Caco-2 (cell line): ENCODE measurements at regions not wholly inside any gene's neighbourhood (a gene's known extent, or its start where the extent isn't known, plus 50 kb on each side); places are given as distances from the start of the nearest gene placed in this dataset.

ENCODE experiments used
- BruUV-seq: library from RNA; stranded (reverse); fragments of 400-500 nt; replicated peaks from 2 replicates; lab custom pipeline; 2021; lab: Mats Ljungman, UMichigan
- CTCF ChIA-PET: fragments of 300-600 bp; sonication (Branson Sonifier 250); formaldehyde crosslinking; loops from one replicate; lab custom pipeline; 2022; ENCODE audit warnings: antibody characterized with exemption; lab: Charles Lee
- POLR2A ChIA-PET: fragments of 300-600 bp; sonication (Branson Sonifier 250); formaldehyde crosslinking; loops from one replicate; lab custom pipeline; 2022; ENCODE audit warnings: antibody characterized with exemption; lab: Charles Lee
- DNase-seq, 2 experiments: peaks; one replicate each; pipeline versions ENCODE4 v3.0.0 to v3.0.0-alpha.2; 2020 to 2022
- H3K27me3 ChIP-seq: replicated peaks from 2 replicates; pipeline ENCODE4 v1.6.0; 2011; ENCODE audit warnings: low read length; ENCODE audit not compliant: control insufficient read depth, insufficient read depth
- H3K36me3 ChIP-seq: 2 replicates; pipeline ENCODE4 v1.5.1; 2011; ENCODE audit warnings: low read length; ENCODE audit not compliant: control insufficient read depth, insufficient read depth
- H3K4me1 ChIP-seq: fragments of 250-450 bp; sonication (Bioruptor Pico); 2 replicates; pipeline ENCODE4 v1.5.1; 2020; ENCODE audit warnings: mild to moderate bottlenecking
- H3K4me3 ChIP-seq: 2 replicates; pipeline ENCODE4 v1.5.1; 2011; ENCODE audit warnings: low read depth, mild to moderate bottlenecking, control low read depth, low read length
- H3K9me3 ChIP-seq: fragments of 250-450 bp; sonication (Bioruptor Pico); 2 replicates; pipeline ENCODE4 v1.5.1; 2020; ENCODE audit warnings: mild to moderate bottlenecking, moderate library complexity
- H3K27ac Mint-ChIP-seq: one replicate; pipeline ENCODE4 v1.8.0; 2022; ENCODE audit warnings: mixed read lengths; ENCODE audit not compliant: unreplicated experiment
- H3K27me3 Mint-ChIP-seq: one replicate; pipeline ENCODE4 v1.8.0; 2022; ENCODE audit warnings: mixed read lengths; ENCODE audit not compliant: insufficient read depth, unreplicated experiment
- H3K36me3 Mint-ChIP-seq: one replicate; pipeline ENCODE4 v1.8.0; 2022; ENCODE audit warnings: mild to moderate bottlenecking, mixed read lengths; ENCODE audit not compliant: insufficient read depth, unreplicated experiment
- H3K4me1 Mint-ChIP-seq: one replicate; pipeline ENCODE4 v1.8.0; 2022; ENCODE audit warnings: low read depth, mixed read lengths; ENCODE audit not compliant: unreplicated experiment
- H3K4me3 Mint-ChIP-seq: one replicate; pipeline ENCODE4 v1.8.0; 2022; ENCODE audit warnings: mild to moderate bottlenecking, moderate library complexity, mixed read lengths; ENCODE audit not compliant: unreplicated experiment
- H3K9me3 Mint-ChIP-seq: one replicate; pipeline ENCODE4 v1.8.0; 2022; ENCODE audit warnings: mixed read lengths; ENCODE audit not compliant: unreplicated experiment
- intact Hi-C: fragments of 100-400 bp; cut with micrococcal nuclease; formaldehyde crosslinking; loops from one replicate; pipeline ENCODE4 v1.10.0; 2022; ENCODE audit not compliant: unreplicated experiment
- TF ChIP-seq, protein P1 (sequence below), 2 experiments: fragments of 200-600 bp in 1 of 2; IDR thresholded peaks; 1 replicate in 1 of 2; 2 replicates in 1 of 2; pipeline versions ENCODE4 v1.5.1 to v1.8.0; 2011 to 2022; ENCODE audit warnings: antibody characterized with exemption in 1 of 2, control low read depth in 1 of 2, inconsistent platforms in 1 of 2, low read depth in 1 of 2, low read length in 1 of 2, mild to moderate bottlenecking in 1 of 2, moderate library complexity in 1 of 2; ENCODE audit not compliant: insufficient read depth in 1 of 2, severe bottlenecking in 1 of 2, unreplicated experiment in 1 of 2

GRCh38 chr4:155107059-155107458 lies 101.4 kb upstream of the NPY2R start:
- Histone ChIP-seq H3K27me3 (no peaks in the 10 kb centered on the region), H3K9me3 (no peaks in the 10 kb centered on the region), H3K4me1 (no peaks in the 10 kb centered on the region), H3K36me3 (no peaks in the 10 kb centered on the region), H3K4me3 (no peak overlapping the region)
- Mint-ChIP-seq H3K9me3 (no peaks in the 10 kb centered on the region), H3K27me3 (peaks cover 2% of the 10 kb centered on the region), H3K27ac (no peak overlapping the region), H3K4me1 (no peaks in the 10 kb centered on the region), H3K4me3 (no peak overlapping the region), H3K36me3 (no peaks in the 10 kb centered on the region)
- BruUV-seq = no TSS peak
- intact Hi-C loops = no loop called here
- CTCF ChIA-PET = no interaction called here
- DNase-seq = no peak
- POLR2A ChIA-PET = no interaction called here
- TF ChIP-seq, protein P1, sequence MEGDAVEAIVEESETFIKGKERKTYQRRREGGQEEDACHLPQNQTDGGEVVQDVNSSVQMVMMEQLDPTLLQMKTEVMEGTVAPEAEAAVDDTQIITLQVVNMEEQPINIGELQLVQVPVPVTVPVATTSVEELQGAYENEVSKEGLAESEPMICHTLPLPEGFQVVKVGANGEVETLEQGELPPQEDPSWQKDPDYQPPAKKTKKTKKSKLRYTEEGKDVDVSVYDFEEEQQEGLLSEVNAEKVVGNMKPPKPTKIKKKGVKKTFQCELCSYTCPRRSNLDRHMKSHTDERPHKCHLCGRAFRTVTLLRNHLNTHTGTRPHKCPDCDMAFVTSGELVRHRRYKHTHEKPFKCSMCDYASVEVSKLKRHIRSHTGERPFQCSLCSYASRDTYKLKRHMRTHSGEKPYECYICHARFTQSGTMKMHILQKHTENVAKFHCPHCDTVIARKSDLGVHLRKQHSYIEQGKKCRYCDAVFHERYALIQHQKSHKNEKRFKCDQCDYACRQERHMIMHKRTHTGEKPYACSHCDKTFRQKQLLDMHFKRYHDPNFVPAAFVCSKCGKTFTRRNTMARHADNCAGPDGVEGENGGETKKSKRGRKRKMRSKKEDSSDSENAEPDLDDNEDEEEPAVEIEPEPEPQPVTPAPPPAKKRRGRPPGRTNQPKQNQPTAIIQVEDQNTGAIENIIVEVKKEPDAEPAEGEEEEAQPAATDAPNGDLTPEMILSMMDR (IDR thresholded peaks at IDR 0.05; ENCODE audit: insufficient read depth in 1 of 2, low read depth in 1 of 2, low read length in 1 of 2, severe bottlenecking in 1 of 2, unreplicated experiment in 1 of 2) = no peak

DNA sequence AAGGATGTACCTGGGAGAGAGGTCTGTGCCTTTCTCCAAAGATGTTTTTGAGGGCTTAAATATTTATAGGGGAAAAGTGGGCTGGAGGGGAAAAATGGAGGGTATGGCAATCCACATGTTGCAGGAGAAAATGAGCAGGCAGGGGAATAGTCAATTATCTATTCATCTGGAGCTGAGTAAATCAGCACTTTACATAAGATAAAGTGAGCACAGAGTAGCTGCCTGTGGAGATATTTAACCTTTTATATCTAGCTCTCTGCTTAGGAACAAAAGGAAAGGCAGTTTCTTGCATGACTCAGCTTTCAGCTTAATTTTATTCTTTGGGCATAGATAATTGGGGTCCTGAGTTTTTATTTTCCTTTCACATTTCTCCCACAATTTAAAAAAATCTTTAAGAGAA lies 93.6 kb upstream of the NPY2R start:
- POLR2A ChIA-PET = no interaction called here

DNA sequence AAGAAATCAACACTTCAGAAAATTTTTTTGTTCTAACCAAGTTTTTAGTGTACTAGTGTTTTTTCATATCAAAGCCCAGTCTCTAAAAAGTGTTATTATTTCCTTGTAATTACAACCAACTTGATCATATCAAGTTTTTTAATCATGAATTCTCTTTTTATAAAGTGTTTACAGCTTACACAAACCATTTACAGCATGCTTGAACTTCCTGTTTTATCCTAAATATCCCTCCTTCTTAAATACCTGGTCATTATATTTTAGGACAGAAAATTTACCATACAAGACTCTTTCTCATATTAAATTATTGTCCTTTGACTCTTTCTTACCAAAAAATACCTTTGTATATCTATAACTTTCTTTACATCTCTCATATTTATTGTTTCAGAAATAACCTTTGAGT lies 89.4 kb upstream of the NPY2R start:
- no peak for DNase-seq
- H3K9me3 Mint-ChIP-seq = peaks cover 8% of the 10 kb centered on the region

More for the DNA sequence above, 93.6 kb upstream of the NPY2R start:
- no peak overlapping the region for H3K4me3 Mint-ChIP-seq
- H3K27me3 Mint-ChIP-seq = no peaks in the 10 kb centered on the region
- intact Hi-C loops = no loop called here
- Histone ChIP-seq H3K36me3 (no peaks in the 10 kb centered on the region), H3K4me1 (no peaks in the 10 kb centered on the region), H3K9me3 (0 out of 2 replicates have a peak, but pooled peaks cover 3% of the 10 kb centered on the region), H3K4me3 (no peak overlapping the region), H3K27me3 (no peaks in the 10 kb centered on the region)
- H3K4me1 Mint-ChIP-seq = no peaks in the 10 kb centered on the region
- peaks cover 6% of the 10 kb centered on the region for H3K9me3 Mint-ChIP-seq
- TF ChIP-seq, protein P1 (IDR thresholded peaks at IDR 0.05; ENCODE audit: insufficient read depth in 1 of 2, low read depth in 1 of 2, low read length in 1 of 2, severe bottlenecking in 1 of 2, unreplicated experiment in 1 of 2) = no peak
- BruUV-seq = no TSS peak
- H3K36me3 Mint-ChIP-seq = no peaks in the 10 kb centered on the region
- CTCF ChIA-PET = no interaction called here
- H3K27ac Mint-ChIP-seq = no peak overlapping the region
- DNase-seq = no peak

More for the DNA sequence above, 89.4 kb upstream of the NPY2R start:
- Histone ChIP-seq H3K9me3 (0 out of 2 replicates have a peak, but pooled peaks cover 3% of the 10 kb centered on the region), H3K27me3 (no peaks in the 10 kb centered on the region), H3K4me3 (no peak overlapping the region), H3K4me1 (no peaks in the 10 kb centered on the region), H3K36me3 (no peaks in the 10 kb centered on the region)
- peaks cover 3% of the 10 kb centered on the region for H3K27me3 Mint-ChIP-seq
- TF ChIP-seq, protein P1 (IDR thresholded peaks at IDR 0.05; ENCODE audit: insufficient read depth in 1 of 2, low read depth in 1 of 2, low read length in 1 of 2, severe bottlenecking in 1 of 2, unreplicated experiment in 1 of 2) = no peak
- H3K4me1 Mint-ChIP-seq = no peaks in the 10 kb centered on the region
- POLR2A ChIA-PET = no interaction called here
- intact Hi-C loops = no loop called here
- BruUV-seq = no TSS peak
- H3K4me3 Mint-ChIP-seq = no peak overlapping the region
- CTCF ChIA-PET = no interaction called here
- no peak overlapping the region for H3K27ac Mint-ChIP-seq
- no peaks in the 10 kb centered on the region for H3K36me3 Mint-ChIP-seq
